Liver (tissue), 8 donors: ENCODE measurements at regions not wholly inside any gene's neighbourhood (a gene's known extent, or its start where the extent isn't known, plus 50 kb on each side); places are given as distances from the start of the nearest gene placed in this dataset.

ENCODE experiments used
- DNase-seq: peaks from one replicate; pipeline ENCODE4 v3.0.0-alpha.2; 2017; ENCODE audit warnings: low spot score
- H3K27ac ChIP-seq, 2 donors: one replicate each; pipeline ENCODE4 v1.7.0; 2013; ENCODE audit warnings: inconsistent platforms in 2 of 2, low read length in 2 of 2, control low read depth in 1 of 2, low read depth in 1 of 2, mild to moderate bottlenecking in 1 of 2
- H3K27me3 ChIP-seq, 4 donors: one replicate each; pipeline versions ENCODE4 v1.6.1 to v1.7.0; 2013; ENCODE audit warnings: low read length in 3 of 4, inconsistent platforms in 1 of 4, mild to moderate bottlenecking in 1 of 4, moderate library complexity in 1 of 4; ENCODE audit not compliant: control insufficient read depth in 4 of 4, insufficient read depth in 4 of 4
- H3K36me3 ChIP-seq, 4 donors: one replicate each; pipeline versions ENCODE4 v1.6.1 to v1.7.0; 2013; ENCODE audit warnings: low read length in 3 of 4, mild to moderate bottlenecking in 3 of 4, low read depth in 1 of 4, moderate library complexity in 1 of 4; ENCODE audit not compliant: control insufficient read depth in 4 of 4, insufficient read depth in 3 of 4
- H3K4me1 ChIP-seq, 4 donors: one replicate each; pipeline versions ENCODE4 v1.6.1 to v1.7.0; 2013; ENCODE audit warnings: low read length in 3 of 4, mild to moderate bottlenecking in 3 of 4, moderate library complexity in 1 of 4; ENCODE audit not compliant: control insufficient read depth in 4 of 4, insufficient read depth in 4 of 4
- H3K4me3 ChIP-seq, 3 donors: one replicate each; pipeline versions ENCODE4 v1.6.1 to v1.7.0; 2013; ENCODE audit warnings: low read length in 3 of 3, control low read depth in 1 of 3, low read depth in 1 of 3, mild to moderate bottlenecking in 1 of 3
- H3K9ac ChIP-seq, 2 donors: one replicate each; pipeline ENCODE4 v1.7.0; 2013; ENCODE audit warnings: low read length in 2 of 2, mild to moderate bottlenecking in 2 of 2, moderate library complexity in 2 of 2, control low read depth in 1 of 2, low read depth in 1 of 2
- H3K9me3 ChIP-seq, 4 donors: one replicate each; pipeline versions ENCODE4 v1.6.1 to v1.7.0; 2013; ENCODE audit warnings: low read length in 3 of 4; ENCODE audit not compliant: control insufficient read depth in 4 of 4
- ATF3 ChIP-seq: IDR thresholded peaks from 2 replicates; pipeline ENCODE4 v1.6.1; 2016; ENCODE audit warnings: antibody characterized with exemption
- CTCF ChIP-seq: fragments of 150-350 bp; IDR thresholded peaks from 2 replicates; pipeline ENCODE4 v1.5.1; 2017; ENCODE audit warnings: improper control_type of control experiment, low read depth, low read length; ENCODE audit not compliant: missing input control
- EGR1 ChIP-seq, 2 donors: IDR thresholded peaks; 2 replicates each; pipeline ENCODE4 v1.6.1; 2016 to 2018; ENCODE audit warnings: antibody characterized with exemption in 2 of 2, low read depth in 2 of 2
- FOXA1 ChIP-seq: IDR thresholded peaks from 2 replicates; pipeline ENCODE4 v1.6.1; 2016; ENCODE audit warnings: antibody characterized with exemption
- HNF4A ChIP-seq, 2 donors: conservative IDR thresholded peaks; 2 replicates each; pipeline ENCODE4 v1.6.1; 2016; ENCODE audit warnings: antibody characterized with exemption in 2 of 2, mild to moderate bottlenecking in 2 of 2
- JUND ChIP-seq, 2 donors: IDR thresholded peaks; 2 replicates each; pipeline ENCODE4 v1.6.1; 2016; ENCODE audit warnings: antibody characterized with exemption in 2 of 2
- NR2F2 ChIP-seq: IDR thresholded peaks from 2 replicates; pipeline ENCODE4 v1.6.1; 2016; ENCODE audit warnings: antibody characterized with exemption
- REST ChIP-seq: IDR thresholded peaks from 2 replicates; pipeline ENCODE4 v1.6.1; 2016; ENCODE audit warnings: antibody characterized with exemption, mild to moderate bottlenecking
- RXRA ChIP-seq, 2 donors: IDR thresholded peaks; 2 replicates each; pipeline ENCODE4 v1.6.1; 2017 to 2018; ENCODE audit warnings: antibody characterized with exemption in 2 of 2, mild to moderate bottlenecking in 1 of 2
- SP1 ChIP-seq: IDR thresholded peaks from 2 replicates; pipeline ENCODE4 v1.6.1; 2018; ENCODE audit warnings: antibody characterized with exemption, mild to moderate bottlenecking
- TAF1 ChIP-seq: conservative IDR thresholded peaks from 2 replicates; pipeline ENCODE4 v1.6.1; 2016; ENCODE audit warnings: antibody characterized with exemption, mild to moderate bottlenecking
- ZBTB33 ChIP-seq: IDR thresholded peaks from 2 replicates; pipeline ENCODE4 v1.6.1; 2016; ENCODE audit warnings: antibody characterized with exemption
- WGBS: extraction: QIAGEN DNeasy Blood & Tissue Kit; methylation state at CpG from one replicate; pipeline ENCODE4 v1.1.7; 2013; 5-methylcytosine and 5-hydroxymethylcytosine counted together
- donor health status: healthy.
- donor health status: healthy.
- donor health status: healthy.
- donor health status: healthy.
- donor health status: healthy.

- no peak overlapping the region for H3K27ac ChIP-seq
- H3K4me1 ChIP-seq, result no peaks in the 10 kb centered on the region
- TF ChIP-seq NR2F2, result no peak
- TF ChIP-seq SP1, result no peak
- TF ChIP-seq TAF1, result no peak
- no peak for TF ChIP-seq CTCF
- no peak for TF ChIP-seq FOXA1
- TF ChIP-seq ATF3, result no peak
- no peaks in the 10 kb centered on the region for H3K9me3 ChIP-seq
- 88% methylated on average over 2 of the region's 2 CpGs for WGBS
- peaks cover 0 to 2% (median 0%) of the 10 kb centered on the region in 4 donors for H3K27me3 ChIP-seq
- no peak overlapping the region for H3K4me3 ChIP-seq
- DNase-seq, result no peak
- H3K36me3 ChIP-seq, result no peaks in the 10 kb centered on the region
- H3K9ac ChIP-seq, result no peak overlapping the region
These were observed 198.1 kb upstream of the CSNK1A1L start for GRCh38 chr13:37303606-37304005.

GRCh38 chr13:37302686-37303085, 197.2 kb upstream of the CSNK1A1L start:
- no peak for DNase-seq
- WGBS, result 92% methylated on average over 1 of the region's 1 CpG
- Histone ChIP-seq H3K4me1 (no peaks in the 10 kb centered on the region), H3K9ac (no peak overlapping the region), H3K27me3 (peaks cover 0 to 2% (median 0%) of the 10 kb centered on the region in 4 donors), H3K36me3 (no peaks in the 10 kb centered on the region), H3K27ac (no peak overlapping the region), H3K9me3 (no peaks in the 10 kb centered on the region), H3K4me3 (no peak overlapping the region)
- TF ChIP-seq EGR1 (IDR thresholded peaks at IDR 0.05; ENCODE audit: low read depth in 2 of 2), result no peak
- TF ChIP-seq REST, result no peak
- TF ChIP-seq CTCF, result no peak
- TF ChIP-seq SP1, result no peak
- TF ChIP-seq FOXA1, result no peak

- DNase-seq, result no peak
- Histone ChIP-seq H3K27ac (no peak overlapping the region), H3K9me3 (no peaks in the 10 kb centered on the region), H3K36me3 (no peaks in the 10 kb centered on the region), H3K4me1 (no peaks in the 10 kb centered on the region), H3K27me3 (peaks cover 0 to 6% (median 2%) of the 10 kb centered on the region in 4 donors), H3K9ac (no peak overlapping the region), H3K4me3 (no peak overlapping the region)
- WGBS, result 57% methylated on average over 3 of the region's 3 CpGs
- no peak for TF ChIP-seq REST
- TF ChIP-seq FOXA1, result no peak
- TF ChIP-seq TAF1, result no peak
- TF ChIP-seq RXRA (IDR thresholded peaks at IDR 0.05), result no peak
- no peak for TF ChIP-seq SP1
- no peak for TF ChIP-seq ZBTB33
- TF ChIP-seq JUND (IDR thresholded peaks at IDR 0.05), result no peak
- no peak for TF ChIP-seq ATF3
- no peak for TF ChIP-seq HNF4A (conservative IDR thresholded peaks at IDR 0.05)
These were observed 190.1 kb upstream of the CSNK1A1L start for GRCh38 chr13:37295573-37295972.
